GM21825 (cell line): ENCODE measurements at regions not wholly inside any gene's neighbourhood (a gene's known extent, or its start where the extent isn't known, plus 50 kb on each side); places are given as distances from the start of the nearest gene placed in this dataset.
"Not testable (repeated sequence)": the region's sequence is repeated elsewhere in the genome, so short reads cannot be mapped to it uniquely, and the experiment has no call there.

Experiments
- ATAC-seq: cut with Tn5 transposase; IDR thresholded peaks from one replicate; pipeline ENCODE4 v1.9.1; 2021; ENCODE audit warnings: mild to moderate bottlenecking, moderate library complexity; ENCODE audit not compliant: unreplicated experiment

DNA sequence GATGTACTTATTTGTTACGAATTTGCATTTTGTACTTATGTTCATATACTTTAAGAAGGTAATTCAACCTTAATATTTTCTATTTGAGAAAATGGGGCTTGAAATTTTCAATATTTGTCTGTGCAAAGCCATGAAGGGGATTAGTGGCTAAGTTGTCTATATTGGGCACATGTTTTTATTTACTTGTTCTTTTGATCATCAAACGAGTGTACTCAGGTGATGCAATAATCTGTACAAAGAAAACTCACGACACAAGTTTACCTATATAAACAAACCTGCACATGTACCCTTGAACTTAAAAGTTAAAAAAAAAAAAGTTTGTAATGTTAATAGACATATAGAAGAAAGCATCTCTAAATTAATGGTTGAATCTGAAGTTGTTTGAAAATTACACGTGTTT is 658.9 kb upstream of the SYT4 start:
- ATAC-seq: no peak

DNA sequence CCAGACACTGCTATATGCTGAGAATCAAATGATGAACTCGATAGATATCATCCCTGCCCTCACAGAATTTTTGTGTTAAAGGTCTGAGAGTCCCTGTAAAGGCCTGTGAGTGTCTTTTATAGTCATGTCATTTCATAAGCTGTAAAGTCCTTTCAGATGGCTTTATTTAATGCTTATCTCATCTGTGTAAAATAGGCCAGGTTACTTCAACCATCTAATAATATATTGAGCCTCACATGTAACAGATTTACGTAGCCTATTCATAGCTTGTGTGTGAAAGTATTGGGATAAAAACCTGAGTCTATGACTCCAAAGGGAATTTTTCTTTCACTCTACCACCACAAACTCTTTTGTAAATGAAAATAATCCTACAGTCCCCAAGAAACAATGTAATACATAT is 672.0 kb upstream of the SYT4 start:
- ATAC-seq: no peak

DNA sequence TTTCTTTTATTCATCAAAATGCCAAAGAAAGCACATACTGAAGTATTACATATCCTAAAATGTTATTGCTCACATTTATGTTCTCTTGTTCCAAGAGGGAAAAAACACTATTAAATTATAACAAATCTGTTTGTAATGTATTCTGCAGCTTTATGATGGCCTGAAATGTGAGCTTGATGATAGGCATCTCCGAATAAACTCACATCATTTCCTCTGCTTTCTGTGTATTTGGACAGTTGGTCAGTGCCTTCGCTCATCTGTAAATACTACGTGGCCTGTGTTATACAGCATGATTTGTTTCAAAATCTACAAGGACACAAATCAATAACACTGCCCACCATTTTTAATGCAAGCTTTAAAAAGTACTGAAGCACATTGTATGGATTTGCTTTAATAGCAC is 672.8 kb upstream of the SYT4 start:
- no peak for ATAC-seq

DNA sequence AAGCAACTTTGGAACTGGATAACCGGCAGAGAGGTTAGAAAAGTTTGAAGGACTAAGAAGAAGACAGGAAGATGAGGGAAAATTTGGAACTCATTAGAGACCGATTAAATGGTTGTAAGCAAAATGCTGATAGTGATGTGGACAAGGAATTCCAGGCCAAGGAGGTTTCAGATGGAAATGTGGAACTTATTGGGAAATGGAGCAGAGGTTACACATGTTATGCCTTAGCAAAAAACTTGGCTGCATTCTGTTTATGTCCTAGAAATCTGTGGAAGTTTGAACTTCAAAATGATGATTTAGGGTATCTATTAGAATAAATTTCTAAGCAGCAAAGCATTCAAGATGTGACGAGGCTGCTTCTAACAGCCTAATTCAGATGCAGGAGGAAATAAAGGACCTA is 675.1 kb upstream of the SYT4 start:
- no peak for ATAC-seq

DNA sequence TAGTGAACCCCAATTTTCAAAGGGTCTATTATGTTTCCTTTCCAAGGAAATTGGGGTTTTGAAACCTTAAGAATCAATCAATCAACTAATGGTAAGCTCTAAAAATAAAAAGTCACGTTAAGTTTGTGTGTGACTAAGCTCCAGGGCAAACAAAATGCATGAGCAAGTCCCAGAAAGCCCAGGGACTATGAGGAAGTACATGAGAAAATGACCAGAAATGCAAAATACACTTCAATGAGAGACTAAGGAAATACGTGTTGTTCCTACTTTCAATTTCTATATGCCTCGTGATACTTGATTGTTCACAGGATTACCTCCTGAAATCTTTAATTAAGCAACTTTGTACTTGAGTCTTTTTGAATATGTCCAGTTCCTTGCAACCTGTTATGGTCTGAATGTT is 684.4 kb upstream of the SYT4 start:
- ATAC-seq: no peak

DNA sequence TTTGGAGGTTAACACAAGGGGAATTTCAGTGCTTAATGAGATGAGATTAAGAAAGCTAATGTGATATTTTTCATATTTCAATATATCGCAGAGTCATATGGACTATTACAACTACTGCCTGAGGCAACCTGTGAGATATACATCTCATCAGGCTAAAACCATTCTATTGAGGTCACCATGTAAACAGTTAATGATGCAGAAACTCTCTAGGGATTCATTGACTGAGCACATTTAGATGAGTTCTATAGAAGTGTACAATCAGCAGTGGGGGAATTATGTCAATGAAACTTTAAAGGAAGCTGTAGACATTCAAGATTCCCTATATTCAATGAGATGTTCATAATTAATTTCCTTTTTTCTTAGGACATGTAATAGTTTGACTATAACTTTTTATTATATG is 687.4 kb upstream of the SYT4 start:
- ATAC-seq: no peak

DNA sequence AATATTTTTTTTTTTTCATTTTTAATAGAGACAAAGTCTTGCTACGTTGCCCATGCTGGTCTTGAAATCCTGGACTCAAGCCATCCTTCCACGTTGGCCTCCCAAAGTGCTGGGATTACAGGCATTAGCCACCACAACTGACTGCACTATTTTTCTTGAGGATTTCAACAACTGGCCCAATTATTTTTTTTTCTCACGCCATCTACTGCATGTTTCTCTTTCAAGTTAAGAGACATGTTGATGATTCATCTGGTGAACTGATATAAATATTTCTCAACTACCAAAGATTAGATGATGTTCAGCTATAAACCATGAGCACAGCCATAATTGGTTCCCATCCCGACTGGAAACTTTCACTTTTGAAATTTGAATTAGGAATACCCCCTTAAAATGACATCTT is 688.4 kb upstream of the SYT4 start:
- ATAC-seq: no peak

DNA sequence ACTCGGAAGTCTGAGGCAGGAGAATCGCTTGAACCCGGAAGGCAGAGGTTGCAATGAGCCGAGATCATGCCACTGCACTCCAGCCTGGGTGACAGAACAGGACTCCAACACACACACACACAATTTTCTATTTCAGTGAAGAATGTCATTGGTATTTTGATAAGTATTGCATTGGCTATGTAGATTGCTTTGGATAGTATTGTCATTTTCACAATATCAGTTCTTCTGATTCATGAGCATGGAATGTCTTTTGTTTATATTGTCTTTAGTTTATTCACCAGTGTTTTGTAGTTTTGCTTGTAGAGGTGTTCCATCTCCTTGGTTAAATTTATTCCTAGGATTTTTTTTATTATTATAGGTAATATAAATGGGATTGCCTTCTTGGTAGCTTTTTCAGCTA is 693.4 kb upstream of the SYT4 start:
- no peak for ATAC-seq

DNA sequence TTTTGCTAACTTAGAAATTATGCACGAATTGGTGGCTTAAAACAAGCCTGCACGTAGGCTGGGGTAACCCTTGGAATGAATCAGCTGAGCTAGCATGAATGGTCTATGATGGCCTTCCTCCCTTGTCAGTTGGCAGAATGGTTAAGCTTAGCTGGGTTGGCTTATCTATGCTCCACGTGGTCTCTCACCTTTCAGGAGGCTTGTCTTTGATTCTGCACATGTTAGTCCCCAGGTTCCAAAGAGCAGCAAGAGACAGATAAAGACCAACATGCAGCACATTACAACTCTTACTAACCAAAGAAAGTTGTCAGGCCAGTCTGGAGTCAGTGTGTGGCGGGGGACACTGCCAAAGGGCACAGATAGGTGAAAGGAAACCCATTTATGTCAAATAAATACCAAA is 700.9 kb upstream of the SYT4 start:
- ATAC-seq: no peak

DNA sequence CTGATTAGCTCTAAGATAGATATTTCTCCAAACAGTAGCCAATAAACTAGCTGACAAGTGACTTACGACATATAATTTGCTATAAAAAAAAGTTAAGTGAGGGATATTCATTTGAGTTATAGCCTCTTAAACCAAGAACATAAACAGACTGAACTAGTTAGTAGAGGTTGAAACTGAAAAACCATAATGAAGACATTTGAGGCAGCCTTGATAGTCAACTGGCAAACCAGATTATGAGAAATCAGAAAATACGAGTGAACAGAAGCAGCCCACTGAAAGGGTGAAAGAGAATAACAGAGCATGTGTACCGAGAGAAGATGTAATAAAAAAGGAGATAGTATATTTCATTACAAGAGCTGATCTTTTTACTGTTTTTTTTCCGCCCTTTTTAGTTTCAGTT is 698.1 kb upstream of the SETBP1 start:
- no peak for ATAC-seq

DNA sequence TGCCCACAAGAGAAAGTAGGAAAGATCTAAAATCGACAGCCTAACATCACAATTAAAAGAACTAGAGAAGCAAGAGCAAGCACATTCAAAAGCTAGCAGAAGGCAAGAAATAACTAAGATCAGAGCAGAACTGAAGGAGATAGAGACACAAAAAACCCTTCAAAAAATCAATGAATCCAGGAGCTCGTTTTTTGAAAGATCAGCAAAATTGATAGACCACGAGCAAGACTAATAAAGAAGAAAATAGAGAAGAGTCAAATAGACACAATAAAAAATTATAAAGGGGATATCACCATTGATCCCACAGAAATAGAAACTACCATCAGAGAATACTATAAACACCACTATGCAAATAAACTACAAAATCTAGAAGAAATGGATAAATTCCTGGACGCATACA is 693.6 kb upstream of the SETBP1 start:
- not testable (repeated sequence) for ATAC-seq

DNA sequence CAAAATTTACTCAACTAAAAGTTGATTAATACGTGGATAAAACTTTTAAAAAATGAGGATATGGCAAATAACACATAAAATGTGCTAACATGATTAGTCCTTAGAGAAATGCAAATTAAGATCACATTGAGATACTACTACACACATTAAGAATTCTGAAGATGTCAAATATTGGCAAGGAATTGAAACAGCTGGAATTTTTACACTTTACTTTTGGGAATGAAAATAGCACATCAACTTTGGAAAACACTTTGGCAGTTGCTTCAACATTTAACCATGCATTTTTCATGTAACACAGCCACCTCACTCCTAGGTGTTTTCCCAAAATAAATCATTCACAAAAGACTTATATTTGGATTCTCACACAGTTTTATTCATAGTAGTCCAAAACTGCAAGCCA is 687.9 kb upstream of the SETBP1 start:
- ATAC-seq: no peak

DNA sequence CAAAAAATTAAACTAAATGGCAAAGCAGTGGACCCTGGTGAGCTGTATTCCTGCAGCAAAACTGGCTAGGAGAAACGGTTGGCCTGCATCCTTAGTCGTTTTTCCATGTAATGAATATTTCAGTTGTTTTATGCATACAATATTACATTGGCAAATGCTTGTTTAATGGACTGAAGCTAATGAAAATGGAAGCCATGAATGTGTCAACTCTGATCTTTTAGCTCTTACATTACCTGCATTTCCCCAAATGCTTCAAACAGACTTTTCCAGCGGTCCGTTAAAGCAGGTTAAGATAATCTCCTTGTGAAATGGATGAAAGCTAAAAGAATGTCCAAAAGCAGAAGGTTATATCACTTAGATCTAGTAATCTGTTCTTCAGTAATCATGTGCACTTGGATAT is 686.3 kb upstream of the SETBP1 start:
- no peak for ATAC-seq

DNA sequence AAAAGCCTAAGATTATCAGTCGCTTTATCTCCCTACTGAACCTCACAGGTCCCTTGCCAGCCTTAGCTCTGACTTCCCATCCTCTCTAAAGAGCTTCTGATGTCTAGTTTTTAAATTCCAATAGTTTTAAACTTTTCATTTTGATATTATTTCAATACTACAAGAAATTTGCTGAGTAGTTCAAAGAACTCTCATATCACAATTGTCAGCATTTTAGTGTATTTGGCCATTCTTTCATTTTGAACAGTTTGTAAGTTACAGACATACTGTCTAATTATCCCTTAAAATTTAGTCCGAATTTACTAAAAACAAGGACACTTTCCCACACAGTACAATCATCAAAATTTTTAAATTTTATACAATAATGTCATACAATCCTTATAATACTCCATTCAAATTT is 666.8 kb upstream of the SETBP1 start:
- ATAC-seq: no peak

DNA sequence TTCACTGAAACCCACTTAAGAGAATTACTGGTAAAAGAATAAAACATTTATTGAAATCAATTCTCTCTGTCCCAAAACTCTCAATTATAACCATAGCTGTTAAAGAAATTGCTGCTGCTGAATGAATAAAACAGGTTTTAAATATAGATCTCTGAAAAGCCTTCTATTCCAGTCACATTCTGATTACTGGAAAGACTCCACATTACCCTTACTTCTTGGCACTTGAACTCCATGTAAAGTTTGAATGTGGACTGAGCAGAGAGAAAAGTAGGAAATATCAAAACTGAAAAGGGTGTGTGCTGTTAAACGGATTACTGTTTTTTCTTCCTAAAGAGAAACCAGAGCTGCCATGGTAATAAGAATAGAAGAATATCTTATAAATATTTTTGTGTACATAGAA is 655.3 kb upstream of the SETBP1 start:
- no peak for ATAC-seq

DNA sequence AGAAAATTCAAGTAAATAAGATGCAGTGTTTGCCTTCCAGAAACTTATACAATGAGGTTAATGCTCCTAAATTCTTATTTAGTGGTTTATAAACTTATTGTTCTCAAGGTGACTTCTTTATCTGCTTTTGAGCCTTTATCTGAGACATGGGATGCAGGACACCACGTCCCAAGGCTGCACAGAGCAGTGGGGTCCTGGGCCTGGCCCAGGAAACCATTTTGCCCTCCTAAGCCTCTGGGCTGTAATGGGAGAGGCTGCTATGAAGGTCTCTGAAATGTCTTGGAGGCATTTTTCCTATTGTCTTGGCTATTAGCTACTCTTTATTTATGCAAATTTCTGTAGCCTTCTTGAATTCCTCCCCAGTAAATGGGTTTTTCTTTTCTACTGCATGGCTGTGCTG is 652.6 kb upstream of the SETBP1 start:
- ATAC-seq: no peak

DNA sequence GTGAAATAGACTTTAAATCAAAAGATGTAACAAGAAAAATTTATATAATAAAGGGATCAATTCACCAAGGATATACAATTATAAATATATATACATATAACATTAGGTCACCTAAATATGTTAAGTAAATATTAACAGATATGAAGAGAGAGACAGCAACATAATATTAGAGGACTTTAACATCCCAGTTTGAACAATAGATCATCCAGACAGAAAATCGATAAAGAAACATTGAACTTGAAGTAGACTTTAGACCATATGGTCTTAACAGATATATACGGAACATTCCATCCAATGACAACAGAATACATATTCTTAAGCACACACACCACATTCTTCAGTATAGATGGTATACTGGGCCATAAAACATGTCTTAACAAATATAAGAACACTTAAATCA is 649.6 kb upstream of the SETBP1 start:
- no peak for ATAC-seq

DNA sequence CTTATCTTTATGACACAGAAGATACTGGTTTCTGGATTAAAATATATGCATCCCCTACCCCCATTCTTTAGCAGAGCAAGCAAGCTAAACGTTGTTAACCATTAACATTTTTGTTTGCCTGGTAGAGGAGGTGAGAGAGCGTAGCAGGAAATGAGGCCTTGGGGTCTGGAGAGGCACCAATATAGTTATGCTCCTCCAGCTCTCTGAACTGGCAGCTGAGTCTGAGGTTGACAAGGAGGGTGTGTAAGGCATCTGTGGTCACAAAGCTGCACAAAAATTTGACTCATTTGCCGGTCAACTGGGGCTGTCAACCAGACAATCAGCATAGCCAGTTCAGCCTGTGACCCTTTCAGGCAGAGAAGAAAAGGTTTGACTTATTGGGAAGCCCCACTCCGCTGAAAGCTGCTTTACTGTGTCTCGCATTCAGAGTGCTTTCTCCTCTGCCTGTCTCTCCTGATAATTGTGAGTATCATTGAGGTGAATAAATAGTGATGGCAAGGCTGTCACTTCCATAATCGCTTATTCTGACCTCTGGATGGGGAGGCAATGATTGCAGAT is 647.5 kb upstream of the SETBP1 start:
- ATAC-seq: peak; percentile 52

DNA sequence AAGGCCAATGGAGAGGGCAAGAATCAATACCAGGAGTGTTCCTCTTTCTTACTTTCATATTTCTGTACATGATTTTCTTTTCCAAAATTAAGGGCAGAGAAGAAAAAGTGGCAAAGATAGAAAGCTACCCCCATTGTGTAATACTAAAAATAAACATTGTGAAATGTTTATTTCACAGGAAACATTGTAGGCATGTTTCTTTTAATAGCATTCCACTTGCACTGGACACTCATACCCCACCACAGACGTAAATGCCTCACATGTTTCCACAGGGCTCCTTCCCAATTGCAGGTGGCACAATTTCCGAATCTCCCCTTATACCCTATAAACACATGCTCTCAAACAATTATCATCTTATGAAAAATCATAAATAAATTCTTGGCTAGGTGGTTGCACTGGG is 645.1 kb upstream of the SETBP1 start:
- ATAC-seq: no peak

DNA sequence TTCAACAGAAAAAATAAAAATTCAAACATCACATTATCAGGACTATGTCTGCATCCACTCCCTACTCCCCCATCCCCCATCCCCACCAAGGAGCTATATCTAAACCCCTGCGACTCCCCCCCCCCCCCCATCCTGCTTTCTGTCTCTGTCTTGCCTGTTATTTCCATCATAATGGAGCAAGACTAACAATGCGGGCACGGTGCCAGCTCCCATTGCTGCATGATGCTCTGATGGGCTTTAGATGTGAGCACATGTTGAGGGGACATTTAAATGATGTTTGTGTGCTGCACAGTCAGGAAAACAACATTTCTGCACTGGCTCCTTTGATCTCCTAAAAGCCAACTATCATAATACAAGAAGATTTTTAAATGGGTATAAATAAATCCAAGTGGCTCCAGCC is 644.2 kb upstream of the SETBP1 start:
- ATAC-seq: no peak

DNA sequence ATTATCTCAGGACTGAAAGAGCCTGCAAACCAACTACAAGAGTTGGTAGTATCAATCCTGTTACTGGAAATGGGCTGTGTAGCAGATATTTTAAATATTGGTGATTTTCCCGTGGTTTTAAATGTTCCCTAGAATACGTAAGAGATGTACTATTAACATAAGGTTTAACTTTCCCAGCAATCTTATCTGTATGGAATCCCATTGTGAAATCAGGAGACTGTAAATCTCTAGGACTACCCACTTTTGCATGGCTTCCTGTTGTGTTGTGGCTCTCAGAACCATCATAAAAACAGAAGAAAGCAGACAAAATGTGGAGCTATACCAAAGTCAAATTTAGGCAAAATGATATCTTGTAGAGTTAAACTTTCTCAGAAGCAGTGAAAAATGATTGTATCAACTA is 641.5 kb upstream of the SETBP1 start:
- ATAC-seq: no peak

DNA sequence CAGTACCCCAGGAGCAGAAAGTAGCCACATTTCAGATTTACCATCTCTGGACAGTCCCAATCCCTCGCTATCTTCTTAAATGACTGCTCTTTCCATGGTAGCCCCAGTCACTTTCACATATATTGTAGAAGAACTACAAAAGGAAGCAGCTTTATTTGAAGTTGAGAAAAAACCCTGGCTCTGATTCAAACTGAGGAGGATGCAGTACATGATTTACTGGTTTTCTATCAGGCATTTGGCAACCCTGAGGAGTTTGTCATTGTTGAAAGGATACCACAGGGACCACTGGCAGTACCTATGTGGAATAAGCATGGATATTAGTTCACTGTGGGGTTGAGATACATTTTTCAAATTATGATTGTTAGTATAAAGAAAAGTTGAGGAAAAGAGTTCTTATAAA is 640.9 kb upstream of the SETBP1 start:
- no peak for ATAC-seq

DNA sequence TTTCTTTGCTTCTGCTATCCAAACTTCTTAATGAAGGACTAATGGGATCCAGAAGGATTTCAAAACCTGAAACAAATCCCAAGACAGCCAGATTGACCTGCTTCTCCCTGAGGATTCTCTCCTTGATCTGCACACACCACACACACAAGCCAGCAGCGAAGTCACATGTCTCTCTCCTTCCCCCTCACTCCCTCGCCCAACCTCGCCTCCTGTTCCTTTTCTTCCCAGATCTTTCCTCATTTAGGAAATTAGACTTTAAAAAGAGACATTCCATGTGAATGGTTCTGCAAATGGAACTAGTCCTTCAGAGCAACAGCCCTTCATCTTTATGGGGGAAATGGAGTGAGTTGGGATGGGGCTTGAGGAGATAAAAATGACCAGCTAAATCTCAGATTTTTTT is 639.1 kb upstream of the SETBP1 start:
- no peak for ATAC-seq

DNA sequence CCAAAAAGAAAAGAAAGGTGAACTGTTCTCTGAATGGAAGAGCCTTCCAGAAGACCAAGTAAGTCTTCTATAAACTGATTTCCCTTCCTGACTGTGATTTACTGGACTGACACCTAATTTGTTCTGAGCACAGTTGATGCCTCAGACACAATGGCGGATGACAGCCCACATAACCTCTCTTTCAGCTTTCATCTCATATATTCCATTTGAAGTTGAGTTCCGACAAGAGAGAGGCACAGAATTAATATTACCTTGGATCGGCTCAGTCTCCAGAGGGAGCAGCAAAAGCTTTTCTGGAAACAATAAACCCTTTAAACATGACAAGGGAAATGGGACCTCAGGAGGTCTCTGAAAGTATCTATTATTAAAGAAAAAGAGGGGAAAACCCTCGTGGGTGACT is 638.7 kb upstream of the SETBP1 start:
- ATAC-seq: no peak
